ENCODE measurements at regions not wholly inside any gene's neighbourhood (a gene's known extent, or its start where the extent isn't known, plus 50 kb on each side); places are given as distances from the start of the nearest gene placed in this dataset.

GRCh38 chr12:131333621-131334440, 377.1 kb upstream of the SFSWAP start:
- Histone ChIP-seq H3K4me2 (ENCODE audit: control insufficient read depth, extremely low read depth, insufficient read depth, low read depth, low read length) (no peak overlapping the region), H3K9ac (ENCODE audit: control insufficient read depth, extremely low read depth, insufficient read depth, low read length) (no peak overlapping the region), H3K27ac (ENCODE audit: control insufficient read depth, insufficient read depth, low read length) (no peak overlapping the region), H3K79me2 (ENCODE audit: control insufficient read depth, insufficient read depth, low read length) (no peaks in the 10 kb centered on the region), H3K9me1 (ENCODE audit: control insufficient read depth, extremely low read depth, insufficient read depth, low read length) (no peaks in the 10 kb centered on the region), H3K27me3 (ENCODE audit: control insufficient read depth, extremely low read depth, insufficient read depth, low read length) (no peaks in the 10 kb centered on the region), H3K4me3 (ENCODE audit: control insufficient read depth in 2 of 3, extremely low read depth in 1 of 3, insufficient read depth in 2 of 3, low read depth in 1 of 3, low read length in 3 of 3) (no peak overlapping the region), H2AFZ (ENCODE audit: control insufficient read depth, low read length) (no peak overlapping the region), H3K4me1 (ENCODE audit: control insufficient read depth, extremely low read depth, insufficient read depth, low read length) (no peaks in the 10 kb centered on the region), H3K36me3 (ENCODE audit: control insufficient read depth in 2 of 2, extremely low read depth in 1 of 2, insufficient read depth in 2 of 2, low read length in 2 of 2) (no peaks in the 10 kb centered on the region), H3K9me3 (ENCODE audit: control insufficient read depth, low read depth, low read length) (no peaks in the 10 kb centered on the region), H4K20me1 (ENCODE audit: control insufficient read depth, extremely low read depth, insufficient read depth, low read length) (no peaks in the 10 kb centered on the region)
- TF ChIP-seq, protein P1, sequence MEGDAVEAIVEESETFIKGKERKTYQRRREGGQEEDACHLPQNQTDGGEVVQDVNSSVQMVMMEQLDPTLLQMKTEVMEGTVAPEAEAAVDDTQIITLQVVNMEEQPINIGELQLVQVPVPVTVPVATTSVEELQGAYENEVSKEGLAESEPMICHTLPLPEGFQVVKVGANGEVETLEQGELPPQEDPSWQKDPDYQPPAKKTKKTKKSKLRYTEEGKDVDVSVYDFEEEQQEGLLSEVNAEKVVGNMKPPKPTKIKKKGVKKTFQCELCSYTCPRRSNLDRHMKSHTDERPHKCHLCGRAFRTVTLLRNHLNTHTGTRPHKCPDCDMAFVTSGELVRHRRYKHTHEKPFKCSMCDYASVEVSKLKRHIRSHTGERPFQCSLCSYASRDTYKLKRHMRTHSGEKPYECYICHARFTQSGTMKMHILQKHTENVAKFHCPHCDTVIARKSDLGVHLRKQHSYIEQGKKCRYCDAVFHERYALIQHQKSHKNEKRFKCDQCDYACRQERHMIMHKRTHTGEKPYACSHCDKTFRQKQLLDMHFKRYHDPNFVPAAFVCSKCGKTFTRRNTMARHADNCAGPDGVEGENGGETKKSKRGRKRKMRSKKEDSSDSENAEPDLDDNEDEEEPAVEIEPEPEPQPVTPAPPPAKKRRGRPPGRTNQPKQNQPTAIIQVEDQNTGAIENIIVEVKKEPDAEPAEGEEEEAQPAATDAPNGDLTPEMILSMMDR (optimal IDR thresholded peaks at IDR 0.05 in 1 of 3, IDR thresholded peaks at IDR 0.05 in 1 of 3, conservative IDR thresholded peaks at IDR 0.05 in 1 of 3; ENCODE audit: extremely low read depth in 1 of 3, insufficient read depth in 2 of 3, low read length in 3 of 3): no peak
- no peak for TF ChIP-seq EZH2 (IDR thresholded peaks at IDR 0.05; ENCODE audit: low read length)
- FAIRE-seq (no peak), DNase-seq (ENCODE audit: low read depth, low spot score) (no peak)
- dilution Hi-C loops (cut with MboI; ENCODE audit: extremely low pct_ligation_motif_present, low sequenced_read_pairs): no loop called here

DNA sequence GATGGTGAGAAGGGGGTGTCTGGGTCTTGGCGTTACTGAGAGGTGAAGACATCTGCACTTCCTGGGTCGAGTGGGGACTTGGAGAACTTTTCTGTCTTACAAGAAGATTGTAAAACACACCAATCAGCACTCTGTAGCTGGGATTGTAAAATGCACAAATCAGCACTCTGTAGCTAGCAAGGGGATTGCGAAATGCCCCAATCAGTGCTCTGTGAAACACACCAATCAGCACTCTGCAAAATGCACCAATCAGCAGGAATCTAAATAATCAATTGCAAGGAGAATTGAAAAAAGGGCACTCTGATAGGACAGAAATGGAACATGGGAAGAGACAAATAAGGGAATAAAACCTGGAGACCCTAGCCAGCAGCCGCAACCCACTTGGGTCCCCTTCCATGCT, 376.1 kb upstream of the SFSWAP start:
- DNase-seq (ENCODE audit: low read depth, low spot score): no peak
- Histone ChIP-seq H3K9me3 (ENCODE audit: control insufficient read depth, low read depth, low read length) (no peaks in the 10 kb centered on the region), H3K79me2 (ENCODE audit: control insufficient read depth, insufficient read depth, low read length) (no peaks in the 10 kb centered on the region), H3K4me3 (ENCODE audit: control insufficient read depth in 2 of 3, extremely low read depth in 1 of 3, insufficient read depth in 2 of 3, low read depth in 1 of 3, low read length in 3 of 3) (no peak overlapping the region), H3K9me1 (ENCODE audit: control insufficient read depth, extremely low read depth, insufficient read depth, low read length) (no peaks in the 10 kb centered on the region), H3K9ac (ENCODE audit: control insufficient read depth, extremely low read depth, insufficient read depth, low read length) (no peak overlapping the region), H3K36me3 (ENCODE audit: control insufficient read depth in 2 of 2, extremely low read depth in 1 of 2, insufficient read depth in 2 of 2, low read length in 2 of 2) (no peaks in the 10 kb centered on the region), H3K4me2 (ENCODE audit: control insufficient read depth, extremely low read depth, insufficient read depth, low read depth, low read length) (no peak overlapping the region), H4K20me1 (ENCODE audit: control insufficient read depth, extremely low read depth, insufficient read depth, low read length) (no peaks in the 10 kb centered on the region), H3K27ac (ENCODE audit: control insufficient read depth, insufficient read depth, low read length) (no peak overlapping the region), H3K27me3 (ENCODE audit: control insufficient read depth, extremely low read depth, insufficient read depth, low read length) (no peaks in the 10 kb centered on the region), H3K4me1 (ENCODE audit: control insufficient read depth, extremely low read depth, insufficient read depth, low read length) (no peaks in the 10 kb centered on the region), H2AFZ (ENCODE audit: control insufficient read depth, low read length) (no peak overlapping the region)
- FAIRE-seq: no peak
- dilution Hi-C loops (cut with MboI; ENCODE audit: extremely low pct_ligation_motif_present, low sequenced_read_pairs): no loop called here
- TF ChIP-seq EZH2 (IDR thresholded peaks at IDR 0.05; ENCODE audit: low read length): no peak
- TF ChIP-seq, protein P1 (optimal IDR thresholded peaks at IDR 0.05 in 1 of 3, IDR thresholded peaks at IDR 0.05 in 1 of 3, conservative IDR thresholded peaks at IDR 0.05 in 1 of 3; ENCODE audit: extremely low read depth in 1 of 3, insufficient read depth in 2 of 3, low read length in 3 of 3): no peak

Measured in keratinocyte (primary cell).